HL-60/S4 treated with retinoic acid at 250 ng/mL for 4 days and 3 days (cell line): ENCODE measurements at regions not wholly inside any gene's neighbourhood (a gene's known extent, or its start where the extent isn't known, plus 50 kb on each side); places are given as distances from the start of the nearest gene placed in this dataset.

Experiments used
- in situ Hi-C: fragments of 300-500 bp; cut with MboI; formaldehyde crosslinking; loops from 2 replicates; pipeline ENCODE4 v1.7.0; 2022; ENCODE audit warnings: low sequenced_read_pairs

DNA sequence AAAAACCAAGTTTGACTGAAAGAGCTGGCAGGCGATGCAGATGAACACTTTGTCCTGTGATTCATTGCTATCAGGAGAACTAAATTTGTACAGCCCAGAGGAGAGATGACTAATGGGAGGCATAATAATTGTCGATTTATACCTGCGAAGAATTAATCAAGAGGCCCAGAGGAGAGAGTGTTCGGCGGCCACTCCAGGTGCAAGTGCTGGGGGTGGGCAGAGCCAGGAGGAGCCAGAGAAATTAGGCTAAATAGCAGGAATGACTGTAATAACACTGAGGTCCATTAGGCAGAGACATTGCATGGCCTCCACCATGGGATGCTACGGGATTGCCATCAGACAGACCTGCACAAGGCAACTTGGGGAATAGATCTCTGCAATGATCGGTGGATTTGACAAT, 107.7 kb upstream of the UQCRFS1 start:
- in situ Hi-C loops: no loop called here

- in situ Hi-C loops: no loop called here
These were observed 108.2 kb upstream of the UQCRFS1 start for GRCh38 chr19:29321116-29321515.

GRCh38 chr19:29323021-29323430, 110.1 kb upstream of the UQCRFS1 start:
- in situ Hi-C loops: no loop called here

DNA sequence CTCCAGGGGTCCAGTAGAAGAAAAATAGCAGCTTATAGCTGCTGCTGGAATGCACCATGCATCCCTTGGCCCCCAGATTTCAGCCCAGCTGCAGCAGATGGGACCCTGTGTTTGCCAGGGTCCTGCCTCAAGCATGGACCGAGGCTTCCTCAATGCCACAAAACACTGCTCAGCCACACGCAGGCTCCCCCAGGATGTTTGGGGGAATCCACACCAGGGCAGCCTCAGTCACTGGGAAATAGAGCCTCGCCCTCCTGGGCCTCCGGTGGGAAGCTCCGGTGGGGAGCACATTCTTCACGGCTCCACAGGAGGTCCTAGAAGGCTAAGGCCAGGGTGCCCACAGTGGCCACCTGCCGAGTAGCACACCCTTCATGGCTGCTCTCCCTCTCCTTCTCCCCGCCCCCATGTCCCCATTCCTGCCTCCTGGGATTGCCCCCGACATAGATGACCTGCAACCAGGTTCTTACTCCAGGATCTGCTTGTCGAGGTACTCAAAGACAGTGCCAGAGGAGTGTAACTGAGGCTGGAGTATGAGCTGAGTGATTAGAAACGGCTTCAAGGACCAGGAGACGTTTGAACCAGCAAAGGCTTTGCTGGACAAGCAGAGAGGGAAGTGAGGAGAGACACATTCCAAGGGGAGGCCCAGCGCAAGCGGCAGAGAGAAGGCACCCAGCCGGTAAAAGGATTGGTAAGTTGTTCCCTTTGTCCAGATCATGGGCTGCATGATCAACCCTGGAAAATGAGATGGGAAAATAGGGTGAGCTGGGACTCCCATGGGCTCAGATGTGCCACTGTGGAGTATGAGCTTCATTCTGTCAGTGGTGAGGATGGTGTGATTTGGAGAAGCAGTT, 110.7 kb upstream of the UQCRFS1 start:
- in situ Hi-C loops: no loop called here

DNA sequence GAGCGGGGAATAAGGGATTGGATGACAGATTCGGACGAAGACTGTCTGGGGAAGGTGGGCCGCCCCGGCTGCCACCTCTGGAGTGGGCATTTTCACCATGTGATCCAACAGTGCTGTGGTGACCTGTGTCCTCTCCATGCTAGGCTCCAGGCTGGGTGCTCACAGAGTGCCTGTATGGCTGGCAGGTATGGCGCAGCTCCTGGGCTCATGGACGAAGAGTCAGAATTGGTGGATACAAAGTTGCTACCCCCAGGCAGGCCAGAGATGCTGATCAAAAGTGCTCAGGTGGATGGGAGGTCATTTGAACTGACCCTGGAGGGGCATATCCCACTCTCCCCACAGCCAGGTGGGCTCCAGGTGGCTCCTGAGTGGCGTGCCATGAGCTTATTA, 111.3 kb upstream of the UQCRFS1 start:
- in situ Hi-C loops: no loop called here

DNA sequence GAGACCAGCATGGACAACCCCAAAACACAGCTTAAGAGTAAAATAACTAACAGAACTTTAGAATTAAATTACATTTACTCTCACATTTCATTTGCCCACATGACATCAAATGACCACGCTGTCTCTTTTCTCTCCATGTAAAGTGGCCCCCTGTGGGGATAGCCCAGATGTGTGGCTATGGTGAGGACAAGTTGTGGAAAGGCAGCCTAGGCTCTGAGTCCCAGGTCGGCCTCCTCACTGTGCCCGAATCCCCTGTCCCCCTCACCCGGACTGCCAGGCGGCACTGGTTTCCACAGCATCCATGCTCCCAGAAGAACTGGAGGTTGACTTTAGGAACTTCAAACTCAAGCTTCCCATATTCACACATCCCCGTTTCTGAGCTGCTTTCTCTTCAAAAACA, 111.8 kb upstream of the UQCRFS1 start:
- in situ Hi-C loops: no loop called here

DNA sequence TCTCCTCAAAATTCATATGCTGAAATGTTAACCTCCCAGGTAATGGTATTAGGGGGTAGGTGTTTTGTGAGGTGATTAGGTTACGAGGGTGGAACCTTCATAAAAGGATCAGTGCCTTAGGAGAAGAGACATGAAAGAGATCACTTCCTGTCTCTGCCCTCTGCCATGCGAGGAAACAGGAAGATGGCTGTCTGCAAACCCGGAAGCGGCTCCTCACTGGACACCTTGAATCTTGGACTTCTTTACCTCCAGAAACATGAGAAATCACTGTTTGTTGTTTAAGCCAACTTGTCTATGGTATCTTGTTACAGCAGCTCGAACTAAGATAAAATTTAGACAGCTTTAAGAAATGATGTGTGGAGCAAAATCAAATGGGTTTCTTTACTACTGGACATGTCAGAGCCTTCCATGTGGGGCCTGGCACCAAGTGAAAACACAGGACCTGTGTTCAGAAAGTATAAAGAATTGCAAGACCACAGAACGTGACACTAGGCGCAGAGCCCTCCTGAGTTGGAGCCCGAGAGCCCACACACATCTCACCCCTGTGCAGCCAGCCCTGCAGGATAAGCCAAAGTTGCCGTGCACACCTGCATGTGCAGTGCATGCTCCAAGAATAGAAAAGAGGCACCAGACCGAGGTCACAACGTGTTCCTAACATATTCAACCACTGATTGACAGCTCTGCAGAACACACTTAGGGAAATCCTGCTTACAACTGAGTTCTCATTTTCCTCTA, 112.5 kb upstream of the UQCRFS1 start:
- in situ Hi-C loops: no loop called here

DNA sequence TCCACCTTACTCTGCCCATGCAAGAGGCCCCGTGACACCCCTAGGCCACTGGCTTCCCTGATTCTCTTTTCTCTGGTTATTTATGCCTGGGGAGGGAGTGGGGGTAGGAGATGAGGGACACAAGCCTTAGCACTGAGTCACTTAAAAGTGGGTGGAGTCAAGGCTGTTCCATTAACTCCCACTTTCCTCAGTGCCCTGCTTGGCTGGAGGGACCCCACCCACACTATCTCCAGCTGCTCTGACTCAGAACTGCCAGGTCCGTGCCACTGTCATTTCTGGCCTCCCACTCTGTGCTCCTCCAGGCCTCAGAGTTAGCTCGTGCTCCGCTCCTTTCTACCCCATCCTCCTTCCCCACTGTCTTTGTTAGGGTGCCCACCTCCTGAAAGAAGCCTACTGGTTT, 113.4 kb upstream of the UQCRFS1 start:
- in situ Hi-C loops: no loop called here

- in situ Hi-C loops: no loop called here
These were observed 114.2 kb upstream of the UQCRFS1 start for GRCh38 chr19:29326849-29327840.

DNA sequence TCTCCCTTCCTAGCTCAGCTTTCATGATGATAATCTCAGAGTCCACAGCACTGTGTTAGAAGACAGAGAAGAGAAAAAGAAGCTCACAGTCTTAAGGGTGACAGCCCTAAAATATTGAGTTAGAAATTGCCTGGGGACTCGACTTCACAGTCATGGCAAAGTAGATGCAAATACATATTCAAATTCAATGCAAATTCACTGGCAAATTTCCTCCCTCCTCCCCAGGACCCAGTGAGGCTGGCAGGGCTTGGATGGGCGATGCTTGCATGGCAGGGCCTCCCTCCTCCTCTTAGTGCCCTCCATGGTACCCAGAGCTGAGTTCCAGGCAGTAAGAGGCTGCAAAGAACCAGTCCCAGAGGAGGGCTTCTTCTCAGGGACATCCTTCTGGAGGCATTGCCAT, 115.6 kb upstream of the UQCRFS1 start:
- in situ Hi-C loops: no loop called here

GRCh38 chr19:29329460-29330134, 116.6 kb upstream of the UQCRFS1 start:
- in situ Hi-C loops: no loop called here

- in situ Hi-C loops: no loop called here
These were observed 123.5 kb upstream of the UQCRFS1 start for GRCh38 chr19:29336425-29336824.

GRCh38 chr19:29337029-29337428, 124.1 kb upstream of the UQCRFS1 start:
- in situ Hi-C loops: no loop called here

DNA sequence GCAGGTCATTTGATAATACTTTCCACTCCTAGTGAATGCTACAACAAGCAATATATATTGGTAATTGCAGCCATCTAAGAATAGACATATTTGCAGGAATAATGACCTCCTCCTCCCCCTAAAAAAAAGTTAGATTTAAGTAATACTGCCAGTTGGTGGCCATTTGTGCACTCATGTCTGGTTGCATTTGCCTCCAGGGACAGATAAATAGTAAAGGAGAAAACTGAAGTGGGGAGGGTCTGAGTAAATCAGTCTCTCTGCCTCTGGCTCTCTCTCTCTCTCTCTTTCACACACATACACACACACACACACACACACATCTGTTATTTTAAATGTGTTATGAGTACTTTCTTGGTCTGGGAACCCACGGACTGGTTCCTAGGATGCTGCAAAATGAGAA, 125.5 kb upstream of the UQCRFS1 start:
- in situ Hi-C loops: no loop called here

DNA sequence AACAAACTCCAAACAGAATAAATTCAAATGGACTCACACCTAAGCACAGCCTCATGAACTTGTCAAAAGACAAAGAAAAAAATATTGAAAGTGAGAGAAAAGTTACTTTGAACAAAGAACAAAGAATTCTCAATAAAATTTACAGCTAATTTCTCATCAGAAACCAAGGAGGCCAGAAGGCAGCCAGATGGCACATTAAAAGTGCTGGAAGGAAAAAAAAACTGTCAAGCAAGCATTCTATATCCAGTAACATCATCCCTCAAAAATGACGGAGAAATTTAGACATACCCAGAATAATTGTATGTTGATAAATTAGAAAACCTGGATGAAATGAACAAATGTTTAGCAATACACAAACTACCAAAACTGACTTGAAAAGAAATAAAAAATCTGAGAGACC, 129.8 kb upstream of the UQCRFS1 start:
- in situ Hi-C loops: no loop called here

DNA sequence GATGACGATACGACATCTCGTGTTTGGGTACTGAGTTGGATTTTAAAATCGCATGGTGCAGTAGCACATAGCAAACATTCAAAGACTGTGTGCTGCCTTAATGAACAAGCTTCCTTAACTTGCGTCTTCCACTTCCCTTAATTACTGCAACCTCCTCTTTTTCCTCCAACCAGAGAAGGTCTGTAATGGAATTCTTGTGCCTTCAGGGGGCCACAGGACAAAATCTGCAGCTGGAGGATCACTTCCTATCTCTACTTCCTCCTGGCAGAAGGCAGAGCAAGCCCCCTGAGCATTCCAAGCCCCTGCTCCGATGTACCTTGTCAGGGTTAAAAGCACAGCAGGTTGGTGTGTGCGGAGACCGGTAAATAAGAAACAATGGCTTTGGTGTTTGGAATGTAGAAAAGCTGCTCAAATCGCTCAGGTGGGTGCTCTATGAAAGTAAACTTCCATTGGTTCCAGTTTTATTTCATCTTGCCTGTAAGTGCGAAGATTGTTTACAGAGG, 151.3 kb upstream of the UQCRFS1 start:
- in situ Hi-C loops: no loop called here

DNA sequence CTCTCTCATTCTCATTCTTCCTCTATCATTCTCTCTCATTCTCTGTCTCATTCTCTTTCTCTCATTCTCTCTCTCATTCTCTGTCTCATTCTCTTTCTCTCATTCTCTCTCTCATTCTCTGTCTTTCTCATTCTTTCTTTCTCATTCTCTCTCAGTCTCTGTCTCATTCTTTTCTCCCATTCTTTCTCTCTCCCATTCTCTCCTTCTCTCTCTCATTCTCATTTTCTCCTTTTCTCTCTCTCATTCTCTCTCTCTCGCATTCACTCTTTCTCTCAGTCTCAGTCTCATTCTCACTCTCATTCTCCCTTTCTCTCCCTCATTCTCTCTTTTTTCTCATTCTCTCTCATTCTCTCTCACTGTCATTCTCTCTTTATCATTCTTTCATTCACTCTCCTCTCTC, 152.0 kb upstream of the UQCRFS1 start:
- in situ Hi-C loops: no loop called here

DNA sequence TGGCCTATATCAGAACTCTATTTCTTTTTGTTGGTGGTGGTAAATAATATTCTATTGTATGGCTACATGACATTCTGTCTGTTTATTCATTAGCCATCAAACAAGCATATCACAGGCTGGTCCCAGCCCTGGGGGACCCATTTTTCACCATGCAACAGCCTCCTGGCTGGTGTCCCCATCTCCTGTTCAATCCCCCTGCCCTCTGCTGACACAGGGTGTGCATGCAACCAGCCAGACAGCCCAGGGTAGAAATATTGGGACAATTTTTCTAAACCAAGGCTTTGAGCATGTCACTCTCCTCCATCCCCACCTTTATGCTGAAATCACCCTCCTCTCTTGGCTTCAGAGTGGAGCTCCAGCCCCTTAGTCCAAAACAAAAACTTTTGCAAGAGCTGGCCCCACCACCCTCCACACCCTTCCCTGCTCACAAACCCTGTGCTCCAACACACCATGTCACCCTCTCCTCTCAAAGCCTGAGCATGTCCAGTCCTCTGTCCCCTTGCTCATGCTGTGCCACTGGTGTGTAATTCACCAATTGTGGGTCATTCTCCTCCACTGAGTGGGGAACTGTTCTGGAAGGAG, 153.0 kb upstream of the UQCRFS1 start:
- in situ Hi-C loops: no loop called here

- in situ Hi-C loops: no loop called here
These were observed 153.8 kb upstream of the UQCRFS1 start for GRCh38 chr19:29366757-29367156.

DNA sequence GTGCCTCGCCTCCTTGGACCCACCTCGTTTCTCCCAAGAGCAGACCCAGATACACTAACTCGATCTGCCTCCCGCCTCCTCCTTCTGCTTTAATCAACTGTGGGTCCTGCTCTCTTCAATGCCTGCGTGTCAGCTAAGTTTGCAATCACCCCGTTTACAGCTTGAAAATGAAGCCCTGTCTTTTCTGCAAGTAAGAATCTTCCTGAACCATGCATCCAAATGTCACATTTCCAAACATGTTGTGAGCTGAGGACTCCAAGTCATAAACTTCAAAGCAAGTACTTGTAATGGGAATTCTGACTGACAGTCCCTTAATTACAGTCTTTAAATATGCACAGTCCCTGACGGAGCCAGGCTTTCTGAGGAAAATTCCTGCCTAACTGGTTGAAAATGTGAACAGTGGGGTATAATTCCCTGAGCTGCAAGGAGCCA, 154.9 kb upstream of the UQCRFS1 start:
- in situ Hi-C loops: no loop called here
